GM12873 (cell line): ENCODE measurements at regions not wholly inside any gene's neighbourhood (a gene's known extent, or its start where the extent isn't known, plus 50 kb on each side); places are given as distances from the start of the nearest gene placed in this dataset.

ENCODE experiments used
- TF ChIP-seq, protein P1 (sequence below): IDR thresholded peaks from 2 replicates; pipeline ENCODE4 v1.5.1; 2012; ENCODE audit warnings: low read depth, mild to moderate bottlenecking, moderate library complexity, low read length, control low read depth; ENCODE audit not compliant: insufficient read depth; ENCODE audit errors: missing control alignments

DNA sequence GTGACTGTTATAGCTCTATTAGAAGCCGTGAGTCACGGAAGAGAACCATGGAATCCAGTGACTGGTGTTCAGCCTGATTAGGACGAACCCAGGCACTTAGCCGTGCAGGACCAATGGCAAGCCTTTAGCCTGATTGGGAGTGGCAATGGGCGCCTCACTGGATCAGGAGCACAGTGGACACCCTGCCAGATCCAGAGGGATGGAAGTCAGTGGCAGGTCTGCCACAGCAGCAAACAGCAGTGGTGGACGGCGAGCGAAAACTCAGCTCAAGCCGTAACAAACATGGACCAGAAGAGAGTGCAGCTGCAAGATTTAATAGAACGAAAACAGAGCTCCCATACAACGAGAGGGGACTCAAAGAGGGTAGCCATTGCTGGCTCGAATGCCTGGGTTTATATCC lies 1326.5 kb downstream of the ADGRL3 start:
- TF ChIP-seq, protein P1, sequence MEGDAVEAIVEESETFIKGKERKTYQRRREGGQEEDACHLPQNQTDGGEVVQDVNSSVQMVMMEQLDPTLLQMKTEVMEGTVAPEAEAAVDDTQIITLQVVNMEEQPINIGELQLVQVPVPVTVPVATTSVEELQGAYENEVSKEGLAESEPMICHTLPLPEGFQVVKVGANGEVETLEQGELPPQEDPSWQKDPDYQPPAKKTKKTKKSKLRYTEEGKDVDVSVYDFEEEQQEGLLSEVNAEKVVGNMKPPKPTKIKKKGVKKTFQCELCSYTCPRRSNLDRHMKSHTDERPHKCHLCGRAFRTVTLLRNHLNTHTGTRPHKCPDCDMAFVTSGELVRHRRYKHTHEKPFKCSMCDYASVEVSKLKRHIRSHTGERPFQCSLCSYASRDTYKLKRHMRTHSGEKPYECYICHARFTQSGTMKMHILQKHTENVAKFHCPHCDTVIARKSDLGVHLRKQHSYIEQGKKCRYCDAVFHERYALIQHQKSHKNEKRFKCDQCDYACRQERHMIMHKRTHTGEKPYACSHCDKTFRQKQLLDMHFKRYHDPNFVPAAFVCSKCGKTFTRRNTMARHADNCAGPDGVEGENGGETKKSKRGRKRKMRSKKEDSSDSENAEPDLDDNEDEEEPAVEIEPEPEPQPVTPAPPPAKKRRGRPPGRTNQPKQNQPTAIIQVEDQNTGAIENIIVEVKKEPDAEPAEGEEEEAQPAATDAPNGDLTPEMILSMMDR, result no peak

DNA sequence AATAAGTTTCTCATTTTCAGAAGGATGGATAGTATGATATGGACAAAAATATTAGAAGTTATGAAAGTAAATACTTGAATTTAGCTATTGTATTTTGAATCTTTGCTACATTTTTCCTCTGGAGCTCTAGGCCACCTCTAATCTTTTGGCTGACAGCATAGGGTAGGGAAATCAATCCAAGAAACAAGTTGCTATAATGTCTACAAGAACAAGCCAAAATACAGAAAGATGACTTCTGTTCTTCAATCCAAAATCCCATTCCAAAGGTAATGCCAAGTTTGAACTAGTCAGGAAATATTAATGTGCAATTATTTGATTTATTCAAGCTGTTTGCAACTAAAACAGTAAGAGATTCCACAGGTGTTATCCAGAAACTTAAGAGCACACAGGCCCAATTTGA lies 1323.1 kb downstream of the ADGRL3 start:
- TF ChIP-seq, protein P1, result no peak

DNA sequence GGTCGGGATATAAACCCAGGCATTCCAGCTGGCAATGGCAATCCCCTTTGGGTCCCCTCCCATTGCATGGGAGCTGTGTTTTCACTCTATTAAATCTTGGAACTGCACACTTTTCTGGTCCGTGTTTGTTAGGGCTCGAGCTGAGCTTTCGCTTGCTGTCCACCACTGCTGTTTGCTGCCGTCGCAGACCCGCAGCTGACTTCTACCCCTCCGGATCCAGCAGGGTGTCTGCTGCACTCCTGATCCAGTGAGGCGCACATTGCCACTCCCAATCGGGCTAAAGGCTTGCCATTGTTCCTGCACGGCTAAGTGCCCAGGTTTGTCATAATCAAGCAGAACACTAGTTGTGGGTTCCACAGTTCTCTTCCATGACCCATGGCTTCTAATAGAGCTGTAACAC lies 1322.1 kb downstream of the ADGRL3 start:
- TF ChIP-seq, protein P1, result no peak

DNA sequence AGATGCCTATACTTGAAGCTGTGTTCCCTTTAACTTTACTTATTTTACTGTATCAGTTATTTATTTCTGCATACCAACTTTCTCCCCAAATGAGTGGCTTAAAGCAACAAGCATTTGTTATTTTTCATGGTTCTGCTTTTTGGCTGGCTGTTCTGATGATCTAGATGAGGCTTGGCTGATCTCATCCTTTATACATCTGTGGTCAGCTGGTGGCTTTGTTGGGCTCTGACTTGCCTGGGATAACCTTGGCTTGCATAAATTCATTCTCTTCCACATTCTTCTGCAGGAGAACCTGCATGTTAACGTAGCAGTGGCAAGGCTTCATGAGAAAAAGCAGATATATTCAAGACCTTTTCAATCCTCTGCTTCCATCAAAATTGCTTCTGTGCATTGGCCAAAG lies 1317.6 kb downstream of the ADGRL3 start:
- TF ChIP-seq, protein P1, result no peak

DNA sequence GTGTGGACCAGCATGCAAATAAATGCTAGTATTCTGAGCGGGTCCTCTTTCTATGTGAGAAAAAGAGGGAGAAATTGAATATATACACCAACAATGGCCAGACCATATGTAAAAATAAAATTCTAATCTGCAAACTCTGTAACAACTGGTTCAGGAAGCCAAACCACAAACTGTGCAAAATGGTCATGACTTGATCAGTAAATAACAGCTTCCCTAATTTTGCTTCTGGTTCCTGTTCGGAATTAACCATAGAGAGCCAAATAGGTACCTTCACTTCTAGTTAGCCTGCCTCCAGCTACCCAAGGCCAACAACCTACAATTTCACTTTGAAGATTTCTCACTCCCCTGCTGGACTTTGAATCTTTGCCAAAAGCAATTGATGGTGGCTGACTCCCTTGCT lies 1313.2 kb downstream of the ADGRL3 start:
- TF ChIP-seq, protein P1, result no peak

DNA sequence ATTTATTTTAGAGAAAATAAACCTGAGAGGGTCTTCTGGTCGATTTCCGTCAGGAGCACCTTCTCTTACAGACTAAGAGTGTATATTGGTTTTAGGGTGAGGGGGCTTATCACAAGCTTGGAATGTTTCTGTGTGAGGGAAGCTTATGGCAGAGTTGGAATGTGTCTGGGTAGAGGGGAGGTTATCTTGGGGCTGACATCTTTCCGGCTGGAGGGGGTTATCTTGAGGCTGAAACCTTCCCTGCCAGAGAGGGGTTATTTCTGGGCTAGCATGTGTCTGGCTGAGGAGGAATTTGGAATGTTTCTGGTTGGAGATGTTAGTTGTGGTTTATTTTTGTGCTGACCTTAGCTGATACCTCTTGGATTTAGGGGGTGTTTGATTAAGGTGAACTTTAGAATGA lies 1312.1 kb downstream of the ADGRL3 start:
- TF ChIP-seq, protein P1, result no peak

DNA sequence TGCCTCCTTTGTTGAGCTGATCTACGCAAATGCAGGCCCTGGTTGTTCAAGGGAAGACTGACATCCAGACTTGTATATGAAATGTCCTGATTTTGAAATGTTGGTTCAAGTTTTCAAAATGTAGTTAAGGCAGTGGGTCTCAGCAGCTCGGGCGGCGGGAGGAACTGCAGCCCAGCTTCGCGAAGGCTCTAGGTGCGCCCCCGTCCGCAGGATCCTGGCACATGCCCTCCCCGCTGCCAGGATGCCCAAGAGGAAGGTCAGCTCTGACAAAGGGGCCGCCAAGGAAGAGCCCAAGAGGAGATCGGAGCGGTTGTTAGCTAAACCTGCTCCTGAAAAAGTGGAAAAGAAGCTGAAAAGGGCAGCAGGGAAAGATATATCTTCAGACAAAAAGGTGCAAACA lies 1310.1 kb downstream of the ADGRL3 start:
- TF ChIP-seq, protein P1, result no peak
